Keratinocyte (primary cell): ENCODE measurements at regions not wholly inside any gene's neighbourhood (a gene's known extent, or its start where the extent isn't known, plus 50 kb on each side); places are given as distances from the start of the nearest gene placed in this dataset.

Experiments
- DNase-seq: peaks from one replicate; pipeline ENCODE4 v3.0.0-alpha.2; 2011; ENCODE audit warnings: low read depth, missing footprints, low spot score
- FAIRE-seq: peaks from 2 replicates; lab custom pipeline; 2011; peaks lifted over from hg19 to GRCh38; lab: Jason Lieb, UNC
- H2AFZ ChIP-seq: 2 replicates; pipeline ENCODE4 v1.6.0; 2012; ENCODE audit warnings: low read length, control low read depth, inconsistent platforms; ENCODE audit not compliant: control insufficient read depth
- H3K27ac ChIP-seq: 2 replicates; pipeline ENCODE4 v1.5.1; 2011; ENCODE audit warnings: low read length; ENCODE audit not compliant: control insufficient read depth, insufficient read depth
- H3K27me3 ChIP-seq: 3 replicates; pipeline ENCODE4 v1.6.0; 2011; ENCODE audit warnings: low read length; ENCODE audit not compliant: control insufficient read depth, insufficient read depth; ENCODE audit errors: extremely low read depth
- H3K36me3 ChIP-seq, 2 experiments: 2 replicates in 1 of 2; 3 replicates in 1 of 2; pipeline ENCODE4 v1.5.1; 2011; ENCODE audit warnings: low read length in 2 of 2, mild to moderate bottlenecking in 1 of 2; ENCODE audit not compliant: control insufficient read depth in 2 of 2, insufficient read depth in 2 of 2; ENCODE audit errors: extremely low read depth in 1 of 2
- H3K4me1 ChIP-seq: 3 replicates; pipeline ENCODE4 v1.5.1; 2011; ENCODE audit warnings: low read length; ENCODE audit not compliant: control insufficient read depth, insufficient read depth; ENCODE audit errors: extremely low read depth
- H3K4me2 ChIP-seq: 3 replicates; pipeline ENCODE4 v1.6.0; 2011; ENCODE audit warnings: low read depth, low read length; ENCODE audit not compliant: control insufficient read depth, insufficient read depth; ENCODE audit errors: extremely low read depth
- H3K4me3 ChIP-seq, 3 experiments: fragments of 200-600 bp in 1 of 3; sonication (generic) in 1 of 3; 2 replicates in 2 of 3; 3 replicates in 1 of 3; pipeline ENCODE4 v1.5.1; 2011 to 2016; ENCODE audit warnings: low read length in 3 of 3, mild to moderate bottlenecking in 3 of 3, control low read depth in 2 of 3, inconsistent platforms in 1 of 3, low read depth in 1 of 3, mixed read lengths in 1 of 3, mixed run types in 1 of 3, moderate library complexity in 1 of 3; ENCODE audit not compliant: control insufficient read depth in 2 of 3, insufficient read depth in 2 of 3; ENCODE audit errors: extremely low read depth in 1 of 3
- H3K79me2 ChIP-seq: 2 replicates; pipeline ENCODE4 v1.6.0; 2012; ENCODE audit warnings: low read length; ENCODE audit not compliant: control insufficient read depth, insufficient read depth
- H3K9ac ChIP-seq: 3 replicates; pipeline ENCODE4 v1.6.0; 2011; ENCODE audit warnings: low read length; ENCODE audit not compliant: control insufficient read depth, insufficient read depth; ENCODE audit errors: extremely low read depth
- H3K9me1 ChIP-seq: 3 replicates; pipeline ENCODE4 v1.6.0; 2011; ENCODE audit warnings: low read length; ENCODE audit not compliant: control insufficient read depth, insufficient read depth; ENCODE audit errors: extremely low read depth
- H3K9me3 ChIP-seq: 2 replicates; pipeline ENCODE4 v1.5.1; 2012; ENCODE audit warnings: low read depth, low read length; ENCODE audit not compliant: control insufficient read depth
- H4K20me1 ChIP-seq: 3 replicates; pipeline ENCODE4 v1.6.0; 2011; ENCODE audit warnings: low read length; ENCODE audit not compliant: control insufficient read depth, insufficient read depth; ENCODE audit errors: extremely low read depth
- EZH2 ChIP-seq: IDR thresholded peaks from one replicate; pipeline ENCODE4 v1.6.1; 2012; ENCODE audit warnings: inconsistent platforms, mild to moderate bottlenecking, low read length, moderate library complexity
- dilution Hi-C: fragments of 300-500 bp; cut with MboI; formaldehyde crosslinking; loops from one replicate; pipeline ENCODE4 v1.7.0; 2020; ENCODE audit warnings: low sequenced_read_pairs; ENCODE audit not compliant: extremely low pct_ligation_motif_present
- TF ChIP-seq, protein P1 (sequence below), 3 experiments: IDR thresholded peaks in 1 of 3; conservative IDR thresholded peaks in 1 of 3; optimal IDR thresholded peaks in 1 of 3; 2 replicates in 2 of 3; 3 replicates in 1 of 3; pipeline versions ENCODE3 to v1.5.1; 2011; ENCODE audit warnings: low read length in 3 of 3, mild to moderate bottlenecking in 3 of 3, moderate library complexity in 2 of 3, control low read depth in 1 of 3, inconsistent platforms in 1 of 3; ENCODE audit not compliant: insufficient read depth in 2 of 3; ENCODE audit errors: extremely low read depth in 1 of 3

DNA sequence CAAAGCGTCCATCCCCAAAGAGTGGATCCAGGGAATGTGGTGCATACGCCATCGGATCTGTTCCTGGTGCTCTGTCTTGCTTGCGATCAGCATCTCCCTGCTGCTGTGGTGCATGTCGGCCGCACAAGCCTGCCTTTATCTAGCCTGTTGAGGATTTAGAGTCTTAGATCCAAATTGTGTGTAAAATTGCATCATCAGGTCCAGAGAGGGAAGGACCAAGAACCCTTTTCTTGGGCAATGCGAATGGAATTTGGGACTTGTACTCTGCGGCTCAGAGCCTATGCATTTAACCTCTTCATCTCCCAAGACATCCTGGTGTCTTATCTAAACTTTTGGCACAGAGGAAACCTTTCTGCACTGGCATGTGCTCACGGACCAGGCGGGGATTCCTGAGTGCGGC, 1238.7 kb downstream of the TBC1D22A start:
- Histone ChIP-seq H3K79me2 (no peaks in the 10 kb centered on the region), H3K27ac (no peak overlapping the region), H3K9me1 (no peaks in the 10 kb centered on the region), H4K20me1 (no peaks in the 10 kb centered on the region), H3K36me3 (no peaks in the 10 kb centered on the region), H3K4me1 (no peaks in the 10 kb centered on the region), H3K9me3 (peaks cover 7% of the 10 kb centered on the region), H3K4me3 (no peak overlapping the region), H3K4me2 (no peak overlapping the region), H3K27me3 (no peaks in the 10 kb centered on the region), H3K9ac (no peak overlapping the region), H2AFZ (no peak overlapping the region)
- TF ChIP-seq EZH2, result no peak
- TF ChIP-seq, protein P1, sequence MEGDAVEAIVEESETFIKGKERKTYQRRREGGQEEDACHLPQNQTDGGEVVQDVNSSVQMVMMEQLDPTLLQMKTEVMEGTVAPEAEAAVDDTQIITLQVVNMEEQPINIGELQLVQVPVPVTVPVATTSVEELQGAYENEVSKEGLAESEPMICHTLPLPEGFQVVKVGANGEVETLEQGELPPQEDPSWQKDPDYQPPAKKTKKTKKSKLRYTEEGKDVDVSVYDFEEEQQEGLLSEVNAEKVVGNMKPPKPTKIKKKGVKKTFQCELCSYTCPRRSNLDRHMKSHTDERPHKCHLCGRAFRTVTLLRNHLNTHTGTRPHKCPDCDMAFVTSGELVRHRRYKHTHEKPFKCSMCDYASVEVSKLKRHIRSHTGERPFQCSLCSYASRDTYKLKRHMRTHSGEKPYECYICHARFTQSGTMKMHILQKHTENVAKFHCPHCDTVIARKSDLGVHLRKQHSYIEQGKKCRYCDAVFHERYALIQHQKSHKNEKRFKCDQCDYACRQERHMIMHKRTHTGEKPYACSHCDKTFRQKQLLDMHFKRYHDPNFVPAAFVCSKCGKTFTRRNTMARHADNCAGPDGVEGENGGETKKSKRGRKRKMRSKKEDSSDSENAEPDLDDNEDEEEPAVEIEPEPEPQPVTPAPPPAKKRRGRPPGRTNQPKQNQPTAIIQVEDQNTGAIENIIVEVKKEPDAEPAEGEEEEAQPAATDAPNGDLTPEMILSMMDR (optimal IDR thresholded peaks at IDR 0.05 in 1 of 3, IDR thresholded peaks at IDR 0.05 in 1 of 3, conservative IDR thresholded peaks at IDR 0.05 in 1 of 3; ENCODE audit: extremely low read depth in 1 of 3, insufficient read depth in 2 of 3, low read length in 3 of 3), result no peak
- dilution Hi-C loops, result no loop called here
- FAIRE-seq, result no peak
- DNase-seq, result no peak

DNA sequence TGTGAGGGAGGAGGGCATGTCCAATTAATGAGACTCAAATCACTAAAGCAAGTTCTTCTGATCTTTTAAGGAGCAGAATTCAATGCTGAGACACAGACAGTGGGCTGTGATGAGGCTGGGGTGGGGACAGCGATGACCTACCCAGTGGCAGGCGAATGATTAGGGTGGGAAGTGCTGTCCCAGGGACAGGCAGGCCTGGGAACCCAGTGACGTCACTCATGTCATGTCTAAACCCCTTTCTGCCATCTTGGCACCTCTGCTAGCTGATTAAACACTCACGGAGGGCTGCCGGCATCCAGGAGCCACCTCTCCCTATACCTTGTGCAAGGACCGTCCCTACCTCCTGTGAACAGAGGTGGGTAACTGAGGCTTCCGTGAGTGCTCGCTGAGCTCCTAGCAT, 1235.2 kb downstream of the TBC1D22A start:
- no peak for TF ChIP-seq EZH2
- TF ChIP-seq, protein P1 (optimal IDR thresholded peaks at IDR 0.05 in 1 of 3, IDR thresholded peaks at IDR 0.05 in 1 of 3, conservative IDR thresholded peaks at IDR 0.05 in 1 of 3; ENCODE audit: extremely low read depth in 1 of 3, insufficient read depth in 2 of 3, low read length in 3 of 3), result no peak
- Histone ChIP-seq H3K9me3 (peaks cover 7% of the 10 kb centered on the region), H3K9me1 (no peaks in the 10 kb centered on the region), H3K4me3 (no peak overlapping the region), H3K4me1 (no peaks in the 10 kb centered on the region), H3K36me3 (no peaks in the 10 kb centered on the region), H4K20me1 (no peaks in the 10 kb centered on the region), H3K4me2 (no peak overlapping the region), H3K27ac (no peak overlapping the region), H3K9ac (no peak overlapping the region), H3K27me3 (no peaks in the 10 kb centered on the region), H3K79me2 (no peaks in the 10 kb centered on the region), H2AFZ (no peak overlapping the region)
- no peak for DNase-seq
- FAIRE-seq, result no peak
- dilution Hi-C loops, result no loop called here
